ENCODE measurements at regions not wholly inside any gene's neighbourhood (a gene's known extent, or its start where the extent isn't known, plus 50 kb on each side); places are given as distances from the start of the nearest gene placed in this dataset.

DNA sequence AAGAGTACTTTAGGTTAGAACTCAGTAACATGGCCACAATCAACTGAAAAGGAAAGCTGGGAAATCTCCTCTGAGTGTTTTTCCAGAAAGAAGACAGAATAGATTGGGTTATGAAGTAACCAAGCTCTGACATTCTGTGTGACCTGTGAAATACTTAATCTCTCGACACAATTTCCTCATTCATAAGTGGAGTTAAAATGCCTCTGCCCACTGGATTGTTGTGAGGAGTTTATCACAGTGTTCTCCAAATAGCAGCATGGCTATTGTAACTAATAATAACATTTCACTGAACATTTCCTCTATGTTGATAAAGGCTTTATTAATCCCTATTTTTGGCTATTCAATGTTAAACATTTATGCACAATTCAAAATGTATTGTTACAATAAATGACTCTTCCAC, 311.0 kb downstream of the GABRB2 start:
- POLR2A ChIA-PET (ENCODE audit: partially characterized antibody): no interaction called here
- Mint-ChIP-seq H3K4me1 (no peaks in the 10 kb centered on the region), H3K27ac (no peak overlapping the region), H3K36me3 (no peaks in the 10 kb centered on the region), H3K9me3 (no peaks in the 10 kb centered on the region), H3K4me3 (no peak overlapping the region), H3K27me3 (no peaks in the 10 kb centered on the region)
- Histone ChIP-seq H3K4me1 (ENCODE audit: insufficient read depth, low read length) (no peaks in the 10 kb centered on the region), H3K36me3 (ENCODE audit: insufficient read depth, low read length) (no peaks in the 10 kb centered on the region), H3K4me3 (ENCODE audit: low read length in 2 of 2) (no peak overlapping the region), H3K27me3 (ENCODE audit: insufficient read depth, low read length) (no peaks in the 10 kb centered on the region), H3K9me3 (ENCODE audit: control insufficient read depth in 1 of 2, low read length in 2 of 2) (no peaks in the 10 kb centered on the region), H3K27ac (ENCODE audit: low read depth, low read length) (no peak overlapping the region)
- intact Hi-C loops (cut with micrococcal nuclease): no loop called here
- CTCF ChIA-PET (ENCODE audit: partially characterized antibody): no interaction called here
- DNase-seq: no peak

DNA sequence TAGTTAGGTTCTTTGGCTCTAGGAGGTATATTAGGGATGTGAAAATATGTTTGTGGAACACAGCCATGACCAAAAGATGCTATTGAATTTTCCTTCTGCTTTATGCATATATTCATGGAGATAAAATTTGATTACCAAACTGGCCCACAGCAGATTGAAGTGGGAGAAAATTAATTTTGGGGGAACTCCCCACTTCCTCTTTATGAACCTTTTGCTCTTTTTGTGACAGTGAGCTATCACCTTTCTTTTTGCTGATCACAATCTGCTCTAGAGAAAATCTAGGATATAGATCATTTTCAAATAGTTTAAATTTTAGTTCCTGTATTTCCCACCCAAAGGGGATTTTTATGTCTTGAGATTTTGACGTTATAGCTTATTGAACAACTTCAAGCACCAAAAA, 313.0 kb downstream of the GABRB2 start:
- no peak overlapping the region for H3K4me3 Mint-ChIP-seq
- intact Hi-C loops (cut with micrococcal nuclease): no loop called here
- no peak overlapping the region for H3K27ac Mint-ChIP-seq
- H3K36me3 Mint-ChIP-seq: no peaks in the 10 kb centered on the region
- no peaks in the 10 kb centered on the region for H3K4me1 Mint-ChIP-seq
- no peak overlapping the region for H3K4me3 ChIP-seq (ENCODE audit: low read length in 2 of 2)
- ChIA-PET POLR2A (ENCODE audit: partially characterized antibody) (no interaction called here), CTCF (ENCODE audit: partially characterized antibody) (no interaction called here)
- no peak for DNase-seq
- H3K4me1 ChIP-seq (ENCODE audit: insufficient read depth, low read length): no peaks in the 10 kb centered on the region
- H3K27ac ChIP-seq (ENCODE audit: low read depth, low read length): no peak overlapping the region
- H3K36me3 ChIP-seq (ENCODE audit: insufficient read depth, low read length): no peaks in the 10 kb centered on the region
- H3K27me3 Mint-ChIP-seq: no peaks in the 10 kb centered on the region
- H3K9me3 ChIP-seq (ENCODE audit: control insufficient read depth in 1 of 2, low read length in 2 of 2): no peaks in the 10 kb centered on the region
- H3K27me3 ChIP-seq (ENCODE audit: insufficient read depth, low read length): no peaks in the 10 kb centered on the region
- H3K9me3 Mint-ChIP-seq: no peaks in the 10 kb centered on the region

DNA sequence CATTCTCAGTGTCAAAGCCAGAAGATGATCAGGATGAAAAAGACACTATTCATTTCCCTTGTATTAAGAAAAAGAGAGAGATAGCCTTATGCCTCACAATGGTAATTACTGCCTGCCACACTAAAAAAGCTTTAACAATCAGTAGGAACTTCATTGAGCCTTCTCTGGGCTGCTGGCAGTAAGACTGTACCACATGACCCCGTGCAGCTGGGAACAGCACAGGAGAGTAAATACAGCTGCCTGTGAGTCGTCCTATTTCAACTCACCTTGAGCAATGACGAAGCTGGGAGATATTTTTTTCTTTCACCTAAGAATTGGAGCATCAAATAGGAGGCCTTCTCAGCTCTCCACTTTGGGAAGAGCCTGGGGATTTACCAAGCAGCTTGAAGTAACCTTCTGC, 316.3 kb downstream of the GABRB2 start:
- no peaks in the 10 kb centered on the region for H3K27me3 Mint-ChIP-seq
- ChIA-PET CTCF (ENCODE audit: partially characterized antibody) (no interaction called here), POLR2A (ENCODE audit: partially characterized antibody) (no interaction called here)
- no peak overlapping the region for H3K27ac Mint-ChIP-seq
- H3K36me3 ChIP-seq (ENCODE audit: insufficient read depth, low read length): no peaks in the 10 kb centered on the region
- no peaks in the 10 kb centered on the region for H3K4me1 Mint-ChIP-seq
- H3K27me3 ChIP-seq (ENCODE audit: insufficient read depth, low read length): no peaks in the 10 kb centered on the region
- no peaks in the 10 kb centered on the region for H3K9me3 ChIP-seq (ENCODE audit: control insufficient read depth in 1 of 2, low read length in 2 of 2)
- DNase-seq: no peak
- H3K4me3 ChIP-seq (ENCODE audit: low read length in 2 of 2): no peak overlapping the region
- no peak overlapping the region for H3K4me3 Mint-ChIP-seq
- H3K9me3 Mint-ChIP-seq: peaks cover 0 to 3% (median 0%) of the 10 kb centered on the region in 8 donors
- no peaks in the 10 kb centered on the region for H3K36me3 Mint-ChIP-seq
- H3K4me1 ChIP-seq (ENCODE audit: insufficient read depth, low read length): no peaks in the 10 kb centered on the region
- intact Hi-C loops (cut with micrococcal nuclease): no loop called here
- H3K27ac ChIP-seq (ENCODE audit: low read depth, low read length): no peak overlapping the region

GRCh38 chr5:161219816-161220215, 326.7 kb downstream of the GABRB2 start:
- ChIA-PET CTCF (ENCODE audit: partially characterized antibody) (no interaction called here), POLR2A (ENCODE audit: partially characterized antibody) (no interaction called here)
- Mint-ChIP-seq H3K9me3 (peaks cover 0 to 6% (median 0%) of the 10 kb centered on the region in 8 donors), H3K27ac (no peak overlapping the region), H3K4me3 (no peak overlapping the region), H3K36me3 (no peaks in the 10 kb centered on the region), H3K27me3 (no peaks in the 10 kb centered on the region), H3K4me1 (no peaks in the 10 kb centered on the region)
- no peaks in the 10 kb centered on the region for H3K9me3 ChIP-seq (ENCODE audit: control insufficient read depth in 1 of 2, low read length in 2 of 2)
- H3K27ac ChIP-seq (ENCODE audit: low read depth, low read length): no peak overlapping the region
- intact Hi-C loops (cut with micrococcal nuclease): no loop called here
- H3K4me3 ChIP-seq (ENCODE audit: low read length in 2 of 2): no peak overlapping the region
- H3K4me1 ChIP-seq (ENCODE audit: insufficient read depth, low read length): no peaks in the 10 kb centered on the region
- no peak for DNase-seq
- H3K36me3 ChIP-seq (ENCODE audit: insufficient read depth, low read length): no peaks in the 10 kb centered on the region
- no peaks in the 10 kb centered on the region for H3K27me3 ChIP-seq (ENCODE audit: insufficient read depth, low read length)

GRCh38 chr5:161216877-161217276, 329.6 kb downstream of the GABRB2 start:
- Histone ChIP-seq H3K36me3 (ENCODE audit: insufficient read depth, low read length) (no peaks in the 10 kb centered on the region), H3K9me3 (ENCODE audit: control insufficient read depth in 1 of 2, low read length in 2 of 2) (no peaks in the 10 kb centered on the region), H3K4me3 (ENCODE audit: low read length in 2 of 2) (no peak overlapping the region), H3K4me1 (ENCODE audit: insufficient read depth, low read length) (no peaks in the 10 kb centered on the region), H3K27me3 (ENCODE audit: insufficient read depth, low read length) (no peaks in the 10 kb centered on the region), H3K27ac (ENCODE audit: low read depth, low read length) (no peak overlapping the region)
- Mint-ChIP-seq H3K36me3 (no peaks in the 10 kb centered on the region), H3K27ac (no peak overlapping the region), H3K27me3 (no peaks in the 10 kb centered on the region), H3K4me3 (no peak overlapping the region), H3K9me3 (peaks cover 0 to 4% (median under 1%) of the 10 kb centered on the region in 8 donors), H3K4me1 (no peaks in the 10 kb centered on the region)
- intact Hi-C loops (cut with micrococcal nuclease): no loop called here
- ChIA-PET CTCF (ENCODE audit: partially characterized antibody) (no interaction called here), POLR2A (ENCODE audit: partially characterized antibody) (no interaction called here)
- DNase-seq: no peak

GRCh38 chr5:161212123-161212712, 334.3 kb downstream of the GABRB2 start:
- Mint-ChIP-seq H3K27me3 (no peaks in the 10 kb centered on the region), H3K4me3 (no peak overlapping the region), H3K4me1 (no peaks in the 10 kb centered on the region), H3K36me3 (no peaks in the 10 kb centered on the region), H3K9me3 (peaks cover 0 to 6% (median 0%) of the 10 kb centered on the region in 8 donors), H3K27ac (no peak overlapping the region)
- no peak for DNase-seq
- H3K4me3 ChIP-seq (ENCODE audit: low read length in 2 of 2): no peak overlapping the region
- intact Hi-C loops (cut with micrococcal nuclease): no loop called here
- H3K9me3 ChIP-seq (ENCODE audit: control insufficient read depth in 1 of 2, low read length in 2 of 2): no peaks in the 10 kb centered on the region
- ChIA-PET POLR2A (ENCODE audit: partially characterized antibody) (no interaction called here), CTCF (ENCODE audit: partially characterized antibody) (no interaction called here)
- no peak overlapping the region for H3K27ac ChIP-seq (ENCODE audit: low read depth, low read length)
- H3K36me3 ChIP-seq (ENCODE audit: insufficient read depth, low read length): no peaks in the 10 kb centered on the region
- H3K4me1 ChIP-seq (ENCODE audit: insufficient read depth, low read length): no peaks in the 10 kb centered on the region
- H3K27me3 ChIP-seq (ENCODE audit: insufficient read depth, low read length): no peaks in the 10 kb centered on the region

GRCh38 chr5:161201558-161201957, 345.0 kb downstream of the GABRB2 start:
- Histone ChIP-seq H3K36me3 (ENCODE audit: insufficient read depth, low read length) (no peaks in the 10 kb centered on the region), H3K4me3 (ENCODE audit: low read length in 2 of 2) (no peak overlapping the region), H3K9me3 (ENCODE audit: control insufficient read depth in 1 of 2, low read length in 2 of 2) (no peaks in the 10 kb centered on the region), H3K4me1 (ENCODE audit: insufficient read depth, low read length) (no peaks in the 10 kb centered on the region), H3K27me3 (ENCODE audit: insufficient read depth, low read length) (no peaks in the 10 kb centered on the region), H3K27ac (ENCODE audit: low read depth, low read length) (no peak overlapping the region)
- peaks cover 2 to 38% (median 7%) of the 10 kb centered on the region in 8 donors for H3K9me3 Mint-ChIP-seq
- no peaks in the 10 kb centered on the region for H3K4me1 Mint-ChIP-seq
- no peak for DNase-seq
- ChIA-PET POLR2A (ENCODE audit: partially characterized antibody) (no interaction called here), CTCF (ENCODE audit: partially characterized antibody) (no interaction called here)
- intact Hi-C loops (cut with micrococcal nuclease): no loop called here
- no peaks in the 10 kb centered on the region for H3K36me3 Mint-ChIP-seq
- H3K27me3 Mint-ChIP-seq: peaks cover 0 to 3% of the 10 kb centered on the region in 2 donors
- no peak overlapping the region for H3K4me3 Mint-ChIP-seq
- H3K27ac Mint-ChIP-seq: no peak overlapping the region

GRCh38 chr5:161190778-161191177, 338.8 kb upstream of the ATP10B start:
- intact Hi-C loops (cut with micrococcal nuclease): no loop called here
- H3K27me3 Mint-ChIP-seq: no peaks in the 10 kb centered on the region
- no peaks in the 10 kb centered on the region for H3K9me3 ChIP-seq (ENCODE audit: control insufficient read depth in 1 of 2, low read length in 2 of 2)
- no peak overlapping the region for H3K4me3 Mint-ChIP-seq
- no peaks in the 10 kb centered on the region for H3K4me1 Mint-ChIP-seq
- H3K4me1 ChIP-seq (ENCODE audit: insufficient read depth, low read length): no peaks in the 10 kb centered on the region
- no peak overlapping the region for H3K4me3 ChIP-seq (ENCODE audit: low read length in 2 of 2)
- H3K27ac ChIP-seq (ENCODE audit: low read depth, low read length): no peak overlapping the region
- H3K27ac Mint-ChIP-seq: no peak overlapping the region
- CTCF ChIA-PET (ENCODE audit: partially characterized antibody): no interaction called here
- H3K27me3 ChIP-seq (ENCODE audit: insufficient read depth, low read length): no peaks in the 10 kb centered on the region
- H3K36me3 Mint-ChIP-seq: no peaks in the 10 kb centered on the region
- POLR2A ChIA-PET (ENCODE audit: partially characterized antibody): no interaction called here
- no peaks in the 10 kb centered on the region for H3K36me3 ChIP-seq (ENCODE audit: insufficient read depth, low read length)
- no peak for DNase-seq
- no peaks in the 10 kb centered on the region for H3K9me3 Mint-ChIP-seq

All from CD4-positive, alpha-beta memory T cell (primary cell).